GM12878 (cell line): ENCODE measurements at regions not wholly inside any gene's neighbourhood (a gene's known extent, or its start where the extent isn't known, plus 50 kb on each side); places are given as distances from the start of the nearest gene placed in this dataset.

ENCODE experiments used
- ATAC-seq: fragments of 200-7000 bp; cut with Tn5 transposase; 3 replicates; pipeline ENCODE4 v1.9.1; 2020; ENCODE audit warnings: mild to moderate bottlenecking, moderate library complexity
- BruUV-seq: library from RNA; stranded (reverse); fragments of 400-500 nt; replicated peaks from 2 replicates; lab custom pipeline; 2021; lab: Mats Ljungman, UMichigan
- CTCF ChIA-PET: fragments of 300-600 bp; sonication (Branson Sonifier 250); formaldehyde crosslinking; extraction: SDS; loops from one replicate; lab custom pipeline; 2021; ENCODE audit warnings: inconsistent platforms; lab: Yijun Ruan, JAX
- POLR2A ChIA-PET: fragments of 350-600 bp; formaldehyde crosslinking; extraction: SDS; loops from one replicate; lab custom pipeline; 2021; ENCODE audit warnings: inconsistent platforms; lab: Charles Lee
- RAD21 ChIA-PET: fragments of 300-600 bp; sonication (Branson Sonifier 250); formaldehyde crosslinking; loops from one replicate; lab custom pipeline; 2023; ENCODE audit warnings: antibody characterized with exemption; ENCODE audit not compliant: unreplicated experiment; lab: Charles Lee
- SMC1A ChIA-PET: fragments of 300-600 bp; sonication (Branson Sonifier 250); formaldehyde crosslinking; loops from one replicate; lab custom pipeline; 2023; ENCODE audit not compliant: unreplicated experiment, uncharacterized antibody; lab: Charles Lee
- DNase-seq: peaks from one replicate; pipeline ENCODE4 v3.0.0-alpha.2; 2011; ENCODE audit warnings: low read depth, low spot score
- FAIRE-seq: peaks from 3 replicates; lab custom pipeline; 2011; peaks lifted over from hg19 to GRCh38; lab: Jason Lieb, UNC
- H2AFZ ChIP-seq: 2 replicates; pipeline ENCODE4 v1.6.0; 2011; ENCODE audit warnings: low read depth, low read length, control low read depth; ENCODE audit not compliant: control insufficient read depth
- H3K27ac ChIP-seq: 2 replicates; pipeline ENCODE4 v1.5.1; 2011; ENCODE audit warnings: control low read depth; ENCODE audit not compliant: control insufficient read depth, insufficient read depth
- H3K27me3 ChIP-seq, 2 experiments: replicated peaks in 1 of 2; 2 replicates each; pipeline versions ENCODE4 v1.6.0 to v1.6.1; 2011; ENCODE audit warnings: low read length in 1 of 2; ENCODE audit not compliant: control insufficient read depth in 2 of 2, insufficient read depth in 2 of 2
- H3K36me3 ChIP-seq, 2 experiments: 2 replicates each; pipeline ENCODE4 v1.5.1; 2011; ENCODE audit warnings: low read length in 1 of 2; ENCODE audit not compliant: control insufficient read depth in 2 of 2, insufficient read depth in 2 of 2
- H3K4me1 ChIP-seq: 2 replicates; pipeline ENCODE4 v1.6.1; 2011; ENCODE audit warnings: mild to moderate bottlenecking, low read length, moderate library complexity, mixed read lengths; ENCODE audit not compliant: control insufficient read depth, insufficient read depth
- H3K4me2 ChIP-seq: 2 replicates; pipeline ENCODE4 v1.6.0; 2011; ENCODE audit warnings: control low read depth; ENCODE audit not compliant: control insufficient read depth, insufficient read depth
- H3K4me3 ChIP-seq: fragments of 200-600 bp; sonication (generic); 2 replicates; pipeline ENCODE4 v1.5.1; 2016
- H3K79me2 ChIP-seq: 2 replicates; pipeline ENCODE4 v1.6.0; 2011; ENCODE audit warnings: low read length; ENCODE audit not compliant: control insufficient read depth, insufficient read depth
- H3K9ac ChIP-seq: 2 replicates; pipeline ENCODE4 v1.8.0; 2011; ENCODE audit warnings: low read length, control low read depth, mixed read lengths; ENCODE audit not compliant: control insufficient read depth, insufficient read depth
- H3K9me3 ChIP-seq: replicated peaks from 3 replicates; pipeline ENCODE4 v1.5.1; 2011; ENCODE audit warnings: mild to moderate bottlenecking, low read length; ENCODE audit not compliant: control insufficient read depth, insufficient read depth
- H4K20me1 ChIP-seq: 2 replicates; pipeline ENCODE4 v1.6.0; 2011; ENCODE audit not compliant: control insufficient read depth, insufficient read depth
- ETV6 ChIP-seq, 2 experiments: fragments of 450-650 bp in 1 of 2; IDR thresholded peaks in 1 of 2; conservative IDR thresholded peaks in 1 of 2; 2 replicates each; pipeline ENCODE4 v1.6.1; 2014; ENCODE audit warnings: antibody characterized with exemption in 1 of 2, borderline replicate concordance in 1 of 2, low read depth in 1 of 2, mild to moderate bottlenecking in 1 of 2, moderate library complexity in 1 of 2
- FOXK2 ChIP-seq: fragments of 450-650 bp; IDR thresholded peaks from 2 replicates; pipeline ENCODE4 v1.6.1; 2017; ENCODE audit warnings: mild to moderate bottlenecking, moderate library complexity
- HCFC1 ChIP-seq: fragments of 150-350 bp; IDR thresholded peaks from 2 replicates; pipeline ENCODE4 v1.6.1; 2014; ENCODE audit warnings: low read length
- HDAC6 ChIP-seq: fragments of 200-600 bp; sonication (generic); IDR thresholded peaks from one replicate; pipeline ENCODE4 v1.8.0; 2017; ENCODE audit warnings: antibody characterized with exemption; ENCODE audit not compliant: unreplicated experiment
- HSF1 ChIP-seq: fragments of 150-350 bp; IDR thresholded peaks from 2 replicates; pipeline ENCODE4 v1.6.1; 2014; ENCODE audit warnings: mild to moderate bottlenecking, low read depth, low read length
- KLF5 ChIP-seq: fragments of 450-650 bp; IDR thresholded peaks from 2 replicates; pipeline ENCODE4 v1.6.1; 2014; ENCODE audit warnings: mild to moderate bottlenecking; ENCODE audit not compliant: partially characterized antibody
- MAX ChIP-seq: IDR thresholded peaks from 2 replicates; pipeline ENCODE4 v1.6.1; 2012; ENCODE audit warnings: low read depth, low read length, improper control_type of control experiment
- MEF2A ChIP-seq: IDR thresholded peaks from 2 replicates; pipeline ENCODE4 v1.6.1; 2011; ENCODE audit warnings: low read depth, mild to moderate bottlenecking, low read length, moderate library complexity; ENCODE audit not compliant: insufficient read depth
- NFYA ChIP-seq: IDR thresholded peaks from 2 replicates; pipeline ENCODE4 v1.6.1; 2011; ENCODE audit warnings: low read depth, mild to moderate bottlenecking, low read length, improper control_type of control experiment, borderline replicate concordance
- NFYB ChIP-seq: IDR thresholded peaks from 2 replicates; pipeline ENCODE4 v1.6.1; 2011; ENCODE audit warnings: low read depth, mild to moderate bottlenecking, low read length, improper control_type of control experiment, moderate library complexity; ENCODE audit not compliant: insufficient read depth
- PAX8 ChIP-seq: fragments of 450-650 bp; IDR thresholded peaks from 2 replicates; pipeline ENCODE4 v1.6.1; 2017; ENCODE audit warnings: mild to moderate bottlenecking, moderate library complexity
- PML ChIP-seq: IDR thresholded peaks from 2 replicates; pipeline ENCODE4 v1.6.1; 2012; ENCODE audit warnings: low read length, inconsistent platforms
- PRDM15 ChIP-seq: fragments of 450-650 bp; formaldehyde crosslinking; IDR thresholded peaks from 2 replicates; pipeline ENCODE4 v1.4.0; 2020; ENCODE audit warnings: mild to moderate bottlenecking, moderate library complexity
- RAD21 ChIP-seq: IDR thresholded peaks from 2 replicates; pipeline ENCODE4 v1.6.1; 2011; ENCODE audit warnings: mild to moderate bottlenecking, low read depth, low read length, moderate library complexity; ENCODE audit not compliant: insufficient read depth
- RFX5 ChIP-seq: IDR thresholded peaks from 2 replicates; pipeline ENCODE4 v1.6.1; 2011; ENCODE audit warnings: low read depth, low read length, improper control_type of control experiment
- WRNIP1 ChIP-seq: IDR thresholded peaks from 2 replicates; pipeline ENCODE4 v1.6.1; 2011; ENCODE audit warnings: low read depth, low read length, improper control_type of control experiment, borderline replicate concordance
- ZBTB11 ChIP-seq: fragments of 450-650 bp; formaldehyde crosslinking; IDR thresholded peaks from 2 replicates; pipeline ENCODE4 v1.5.0; 2022; ENCODE audit warnings: mild to moderate bottlenecking, missing genetic modification characterization
- in situ Hi-C: fragments of 300-500 bp; cut with MboI; formaldehyde crosslinking; loops from 9 replicates; pipeline ENCODE4 v1.14.3; 2018; ENCODE audit warnings: mixed read lengths
- intact Hi-C: fragments of 100-400 bp; cut with micrococcal nuclease; formaldehyde crosslinking; loops from one replicate; pipeline ENCODE4 v1.14.2; 2022; ENCODE audit not compliant: unreplicated experiment

- no peak overlapping the region for H3K9ac ChIP-seq
- H2AFZ ChIP-seq = no peak overlapping the region
- CTCF ChIA-PET = no interaction called here
- H3K4me3 ChIP-seq = no peak overlapping the region
- no peaks in the 10 kb centered on the region for H3K9me3 ChIP-seq
- BruUV-seq = no TSS peak
- POLR2A ChIA-PET = no interaction called here
- in situ Hi-C loops = no loop called here
- H3K4me2 ChIP-seq = no peak overlapping the region
- H4K20me1 ChIP-seq = no peaks in the 10 kb centered on the region
- H3K27ac ChIP-seq = no peak overlapping the region
- RAD21 ChIA-PET = no interaction called here
- TF ChIP-seq PML (no peak), FOXK2 (no peak), PAX8 (no peak), HDAC6 (no peak), ZBTB11 (no peak), NFYA (no peak), WRNIP1 (no peak), MEF2A (no peak), HSF1 (no peak), PRDM15 (CRISPR knock-in tag) (no peak), KLF5 (no peak), RFX5 (no peak), MAX (no peak), ETV6 (conservative IDR thresholded peaks at IDR 0.05 in 1 of 2, IDR thresholded peaks at IDR 0.05 in 1 of 2; ENCODE audit: borderline replicate concordance in 1 of 2, low read depth in 1 of 2) (no peak), NFYB (no peak), RAD21 (no peak), HCFC1 (no peak)
- TF ChIP-seq, all 136 proteins: peak for 0
- intact Hi-C loops = no loop called here
- H3K79me2 ChIP-seq = no peaks in the 10 kb centered on the region
- FAIRE-seq (no peak), DNase-seq (no peak), ATAC-seq (no peak)
- SMC1A ChIA-PET = no interaction called here
- no peaks in the 10 kb centered on the region for H3K27me3 ChIP-seq
- no peaks in the 10 kb centered on the region for H3K36me3 ChIP-seq
- H3K4me1 ChIP-seq = no peaks in the 10 kb centered on the region
Observed at GRCh38 chr12:82225871-82226270, 132.3 kb downstream of the CCDC59 start.
